HL-60 (cell line): ENCODE measurements at regions not wholly inside any gene's neighbourhood (a gene's known extent, or its start where the extent isn't known, plus 50 kb on each side); places are given as distances from the start of the nearest gene placed in this dataset.
"Not testable (repeated sequence)": the region's sequence is repeated elsewhere in the genome, so short reads cannot be mapped to it uniquely, and the experiment has no call there.

ENCODE experiments used
- DNase-seq, 2 experiments: peaks; one replicate each; pipeline ENCODE4 v3.0.0-alpha.2; 2010 to 2020; ENCODE audit warnings: low read depth in 1 of 2, low spot score in 1 of 2
- H3K27ac ChIP-seq: fragments of 250-450 bp; sonication (Bioruptor Pico); replicated peaks from 2 replicates; pipeline ENCODE4 v1.5.1; 2020; ENCODE audit warnings: mild to moderate bottlenecking, moderate library complexity
- H3K27me3 ChIP-seq: fragments of 250-450 bp; sonication (Bioruptor Pico); 2 replicates; pipeline ENCODE4 v1.5.1; 2021; ENCODE audit warnings: mild to moderate bottlenecking, moderate library complexity; ENCODE audit not compliant: insufficient read depth, poor library complexity, severe bottlenecking
- H3K4me3 ChIP-seq: replicated peaks from 2 replicates; pipeline ENCODE4 v1.5.1; 2011; ENCODE audit warnings: mild to moderate bottlenecking, control low read depth, low read length; ENCODE audit not compliant: insufficient read depth
- CTCF ChIP-seq: IDR thresholded peaks from one replicate; pipeline ENCODE4 v1.5.1; 2011; ENCODE audit warnings: low read length, control low read depth, inconsistent platforms; ENCODE audit not compliant: insufficient read depth
- GABPA ChIP-seq: IDR thresholded peaks from 2 replicates; pipeline ENCODE4 v1.6.1; 2012; ENCODE audit warnings: low read depth
- POLR2AphosphoS5 ChIP-seq: IDR thresholded peaks from 2 replicates; pipeline ENCODE4 v1.6.1; 2012; ENCODE audit warnings: low read depth
- REST ChIP-seq: IDR thresholded peaks from 2 replicates; pipeline ENCODE4 v1.6.1; 2012; ENCODE audit warnings: low read depth; ENCODE audit not compliant: insufficient replicate concordance
- SPI1 ChIP-seq: IDR thresholded peaks from 2 replicates; pipeline ENCODE4 v1.6.1; 2012; ENCODE audit warnings: low read depth, mild to moderate bottlenecking, borderline replicate concordance

GRCh38 chr3:20724241-20724640, 538.2 kb upstream of the SGO1 start:
- Histone ChIP-seq H3K4me3 (no peak overlapping the region), H3K27me3 (no peaks in the 10 kb centered on the region), H3K27ac (no peak overlapping the region)
- no peak for DNase-seq
- TF ChIP-seq GABPA (no peak), CTCF (no peak), SPI1 (no peak), REST (no peak), POLR2AphosphoS5 (no peak)

- not testable (repeated sequence) for H3K27ac ChIP-seq, H3K27me3 ChIP-seq, H3K4me3 ChIP-seq, DNase-seq
These were observed 530.4 kb upstream of the SGO1 start for GRCh38 chr3:20716425-20716824.

- Histone ChIP-seq H3K4me3 (no peak overlapping the region), H3K27ac (no peak overlapping the region), H3K27me3 (no peaks in the 10 kb centered on the region)
- DNase-seq = no peak
- TF ChIP-seq GABPA = no peak
- no peak for TF ChIP-seq POLR2AphosphoS5
- TF ChIP-seq REST = no peak
- TF ChIP-seq SPI1 = no peak
- TF ChIP-seq CTCF = no peak
These were observed 515.6 kb upstream of the SGO1 start for GRCh38 chr3:20701641-20702040.

- no peak for TF ChIP-seq GABPA
- no peak for TF ChIP-seq CTCF
- TF ChIP-seq REST = no peak
- TF ChIP-seq SPI1 = no peak
- TF ChIP-seq POLR2AphosphoS5 = no peak
- no peak for DNase-seq
These were observed 514.7 kb upstream of the SGO1 start for GRCh38 chr3:20700714-20701113.

More at GRCh38 chr3:20700714-20701113, 514.7 kb upstream of the SGO1 start:
- H3K27ac ChIP-seq = no peak overlapping the region
- H3K4me3 ChIP-seq = no peak overlapping the region
- no peaks in the 10 kb centered on the region for H3K27me3 ChIP-seq
